HepG2 (cell line): ENCODE measurements at regions not wholly inside any gene's neighbourhood (a gene's known extent, or its start where the extent isn't known, plus 50 kb on each side); places are given as distances from the start of the nearest gene placed in this dataset.

Experiments
- ATAC-seq: fragments of 200-7000 bp; cut with Tn5 transposase; 3 replicates; pipeline ENCODE4 v1.9.1; 2020; ENCODE audit warnings: mild to moderate bottlenecking, moderate library complexity
- BruUV-seq: library from RNA; stranded (reverse); fragments of 400-500 nt; replicated peaks from 2 replicates; lab custom pipeline; 2021; lab: Mats Ljungman, UMichigan
- CTCF ChIA-PET: fragments of 300-600 bp; formaldehyde crosslinking; extraction: SDS; loops from one replicate; lab custom pipeline; 2021; ENCODE audit warnings: low total read pairs, inconsistent platforms, low intra/inter-chr PET ratio; lab: Yijun Ruan, JAX
- POLR2A ChIA-PET: fragments of 350-600 bp; sonication (Branson Sonifier 250); formaldehyde crosslinking; loops from one replicate; lab custom pipeline; 2020; ENCODE audit warnings: antibody characterized with exemption, inconsistent platforms; lab: Yijun Ruan, JAX
- DNase-seq: peaks from one replicate; pipeline ENCODE4 v3.0.0-alpha.2; 2015; ENCODE audit warnings: low spot score
- FAIRE-seq: peaks from 3 replicates; lab custom pipeline; 2011; peaks lifted over from hg19 to GRCh38; lab: Jason Lieb, UNC
- H2AFZ ChIP-seq: one replicate; pipeline ENCODE4 v1.6.1; 2011; ENCODE audit warnings: low read length, inconsistent platforms
- H3K27ac ChIP-seq: fragments of 300-600 bp; 3 replicates; pipeline ENCODE4 v1.8.0; 2011; ENCODE audit warnings: mixed run types, mild to moderate bottlenecking, mixed read lengths, low read length, inconsistent platforms; ENCODE audit not compliant: insufficient read depth; ENCODE audit errors: extremely low read length
- H3K27me3 ChIP-seq, 2 experiments: fragments of 200-600 bp in 1 of 2; 2 replicates in 1 of 2; 3 replicates in 1 of 2; pipeline versions ENCODE4 v1.6.0 to v1.8.0; 2011; ENCODE audit warnings: low read length in 2 of 2, mild to moderate bottlenecking in 2 of 2, moderate library complexity in 2 of 2, inconsistent platforms in 1 of 2; ENCODE audit not compliant: insufficient read depth in 2 of 2, control insufficient read depth in 1 of 2
- H3K36me3 ChIP-seq, 2 experiments: fragments of 200-600 bp in 1 of 2; replicated peaks in 1 of 2; 2 replicates in 1 of 2; 3 replicates in 1 of 2; pipeline versions ENCODE4 v1.5.1 to v1.8.0; 2011; ENCODE audit warnings: low read length in 2 of 2, inconsistent platforms in 1 of 2; ENCODE audit not compliant: insufficient read depth in 2 of 2, control insufficient read depth in 1 of 2
- H3K4me1 ChIP-seq: 2 replicates; pipeline ENCODE4 v1.5.1; 2012; ENCODE audit warnings: low read length, inconsistent platforms; ENCODE audit not compliant: insufficient read depth
- H3K4me2 ChIP-seq: 2 replicates; pipeline ENCODE4 v1.6.0; 2011; ENCODE audit warnings: low read depth, low read length, inconsistent platforms
- H3K4me3 ChIP-seq, 3 experiments: fragments of 200-600 bp in 1 of 3; sonication (generic), shearing (Covaris generic) in 1 of 3; replicated peaks in 1 of 3; 2 replicates each; pipeline ENCODE4 v1.5.1; 2011 to 2016; ENCODE audit warnings: low read length in 3 of 3, inconsistent platforms in 2 of 3, low read depth in 2 of 3, mild to moderate bottlenecking in 2 of 3, control low read depth in 1 of 3, mixed read lengths in 1 of 3; ENCODE audit not compliant: insufficient read depth in 1 of 3
- H3K79me2 ChIP-seq: one replicate; pipeline ENCODE4 v1.6.1; 2011; ENCODE audit warnings: low read length, inconsistent platforms; ENCODE audit not compliant: insufficient read depth
- H3K9ac ChIP-seq: 2 replicates; pipeline ENCODE4 v1.6.0; 2011; ENCODE audit warnings: mild to moderate bottlenecking, low read depth, low read length, inconsistent platforms; ENCODE audit not compliant: insufficient read depth
- H3K9me3 ChIP-seq: 2 replicates; pipeline ENCODE4 v1.5.1; 2012; ENCODE audit warnings: mild to moderate bottlenecking, low read length
- H4K20me1 ChIP-seq: 2 replicates; pipeline ENCODE4 v1.6.0; 2011; ENCODE audit warnings: inconsistent platforms, mild to moderate bottlenecking, low read length, moderate library complexity; ENCODE audit not compliant: insufficient read depth
- CEBPZ ChIP-seq: IDR thresholded peaks from 2 replicates; pipeline ENCODE4 v1.6.1; 2012; ENCODE audit warnings: low read length, improper control_type of control experiment
- ZNF460 ChIP-seq: sonication (generic); formaldehyde crosslinking; IDR thresholded peaks from 2 replicates; pipeline ENCODE4 v1.5.1; 2020; ENCODE audit warnings: missing genetic modification reagents, mild to moderate bottlenecking, borderline replicate concordance
- ZNF546 ChIP-seq: sonication (generic); formaldehyde crosslinking; conservative IDR thresholded peaks from 2 replicates; pipeline ENCODE4 v1.8.1; 2023; ENCODE audit warnings: mild to moderate bottlenecking, missing genetic modification reagents
- WGBS: methylation state at CpG from one replicate; pipeline ENCODE4 v1.1.6; 2017; ENCODE audit warnings: low lambda C conversion rate; 5-methylcytosine and 5-hydroxymethylcytosine counted together
- in situ Hi-C: cut with HindIII; loops from 2 replicates; pipeline ENCODE4 v1.10.0; 2017; ENCODE audit warnings: low pct_unique_long_range_greater_than_20kb; ENCODE audit not compliant: extremely low pct_ligation_motif_present
- intact Hi-C: fragments of 100-400 bp; cut with micrococcal nuclease; formaldehyde crosslinking; loops from one replicate; pipeline ENCODE4 v1.10.0; 2022; ENCODE audit not compliant: unreplicated experiment

DNA sequence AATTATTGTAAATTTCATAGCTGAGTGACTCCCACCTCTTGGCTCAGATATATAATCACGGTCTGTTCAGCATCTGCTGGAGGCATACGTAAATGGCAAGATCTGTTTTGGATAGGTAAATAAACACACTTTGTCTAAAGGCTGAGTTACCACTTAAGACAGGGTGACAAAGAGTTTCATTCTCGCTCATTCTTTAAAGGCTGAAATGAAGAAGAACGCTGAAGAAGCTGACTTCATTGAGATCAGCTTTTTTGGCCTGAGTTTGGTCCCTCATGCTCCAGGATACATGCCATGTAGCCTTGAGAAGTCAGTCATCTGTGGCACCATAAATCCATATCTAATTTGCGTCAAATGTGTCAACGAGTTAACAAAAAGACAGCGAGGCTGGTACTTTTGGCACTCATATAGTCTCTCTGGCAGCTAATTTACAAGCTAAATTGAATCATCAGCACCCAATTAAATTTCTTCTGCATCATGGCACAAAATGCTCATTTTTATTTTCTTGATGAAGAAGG is 309.9 kb downstream of the GPAM start:
- no peak overlapping the region for H3K27ac ChIP-seq
- no peak for FAIRE-seq
- CTCF ChIA-PET = no interaction called here

More for the DNA sequence above, 309.9 kb downstream of the GPAM start:
- Histone ChIP-seq H3K4me1 (no peaks in the 10 kb centered on the region), H3K4me2 (no peak overlapping the region), H4K20me1 (no peaks in the 10 kb centered on the region), H3K9ac (no peak overlapping the region), H3K4me3 (no peak overlapping the region), H2AFZ (no peak overlapping the region), H3K79me2 (no peaks in the 10 kb centered on the region), H3K9me3 (peaks cover 7% of the 10 kb centered on the region; the same call in 1 of the 2 replicates), H3K27me3 (no peaks in the 10 kb centered on the region)
- intact Hi-C loops = no loop called here
- BruUV-seq = no TSS peak
- no peak for ATAC-seq
- in situ Hi-C loops = no loop called here
- 21% methylated on average over 7 of the region's 7 CpGs for WGBS
- no peak for DNase-seq
- POLR2A ChIA-PET = no interaction called here
- no peak for TF ChIP-seq ZNF460
- TF ChIP-seq CEBPZ = no peak
- TF ChIP-seq ZNF546 (CRISPR knock-in tag) = no peak
- TF ChIP-seq, all 625 proteins: peak for 0
- H3K36me3 ChIP-seq = no peaks in the 10 kb centered on the region
